Spleen (tissue), 11 donors: ENCODE measurements at regions not wholly inside any gene's neighbourhood (a gene's known extent, or its start where the extent isn't known, plus 50 kb on each side); places are given as distances from the start of the nearest gene placed in this dataset.

ENCODE experiments used
- DNase-seq: peaks from one replicate; pipeline ENCODE4 v3.0.0-alpha.2; 2020
- H3K27ac ChIP-seq, 8 donors: fragments of 200-600 bp; sonication (generic) in 7 of 8; 1 replicate in 4 of 8; 2 replicates in 4 of 8; pipeline versions ENCODE4 v1.5.0 to v1.8.0; 2016 to 2021; ENCODE audit warnings: inconsistent platforms in 4 of 8, mild to moderate bottlenecking in 4 of 8, moderate library complexity in 1 of 8
- H3K27me3 ChIP-seq, 7 donors: fragments of 200-600 bp; sonication (generic) in 6 of 7; replicated peaks in 1 of 7; 1 replicate in 4 of 7; 2 replicates in 3 of 7; pipeline versions ENCODE4 v1.5.0 to v1.8.0; 2016 to 2021; ENCODE audit warnings: inconsistent platforms in 3 of 7, mild to moderate bottlenecking in 1 of 7
- H3K36me3 ChIP-seq, 6 donors: fragments of 200-600 bp; sonication (generic) in 5 of 6; 1 replicate in 4 of 6; 2 replicates in 2 of 6; pipeline versions ENCODE4 v1.5.0 to v1.8.0; 2016 to 2021; ENCODE audit warnings: inconsistent platforms in 2 of 6
- H3K4me1 ChIP-seq, 6 donors: fragments of 200-600 bp; sonication (generic) in 5 of 6; 1 replicate in 3 of 6; 2 replicates in 3 of 6; pipeline versions ENCODE4 v1.5.0 to v1.8.0; 2016 to 2021; ENCODE audit warnings: inconsistent platforms in 3 of 6
- H3K4me3 ChIP-seq, 8 donors: fragments of 200-600 bp; sonication (generic) in 7 of 8; 1 replicate in 4 of 8; 2 replicates in 4 of 8; pipeline versions ENCODE4 v1.5.0 to v1.8.0; 2016 to 2021; ENCODE audit warnings: inconsistent platforms in 4 of 8, mild to moderate bottlenecking in 4 of 8, moderate library complexity in 2 of 8
- H3K9me3 ChIP-seq, 8 donors: fragments of 200-600 bp; sonication (generic) in 7 of 8; 1 replicate in 4 of 8; 2 replicates in 4 of 8; pipeline versions ENCODE4 v1.5.0 to v1.8.0; 2016 to 2021; ENCODE audit warnings: inconsistent platforms in 4 of 8
- POLR2A ChIP-seq, 3 donors: fragments of 450-650 bp; IDR thresholded peaks; one replicate each; pipeline ENCODE4 v1.5.1; 2017; ENCODE audit warnings: antibody characterized with exemption in 3 of 3, mild to moderate bottlenecking in 1 of 3
- POLR2AphosphoS5 ChIP-seq, 3 donors: sonication (generic); formaldehyde crosslinking; IDR thresholded peaks; one replicate each; pipeline ENCODE4 v1.5.1; 2017; ENCODE audit warnings: antibody characterized with exemption in 3 of 3
- WGBS, 5 donors: extraction: QIAGEN DNeasy Blood & Tissue Kit in 3 of 5; methylation state at CpG; one replicate each; pipeline versions ENCODE4 v1.1.5 to v1.1.7; 2013 to 2018; 5-methylcytosine and 5-hydroxymethylcytosine counted together
- intact Hi-C: fragments of 100-400 bp; cut with DNase I; formaldehyde crosslinking; loops from one replicate; pipeline ENCODE4 v1.15.0; 2023; ENCODE audit warnings: low total_unique reads
- TF ChIP-seq, protein P1 (sequence below), 11 experiments: fragments of 200-600 bp in 7 of 11; fragments of 450-650 bp in 4 of 11; sonication (generic) in 4 of 11; IDR thresholded peaks in 8 of 11; conservative IDR thresholded peaks in 3 of 11; 1 replicate in 7 of 11; 2 replicates in 4 of 11; pipeline versions ENCODE4 v1.4.0 to v1.8.0; 2016 to 2021; ENCODE audit warnings: antibody characterized with exemption in 11 of 11, inconsistent platforms in 4 of 11, mild to moderate bottlenecking in 1 of 11
- donor health status: healthy with polysubstance abuse.
- donor health status: DM: no; HTN: no; CAD: no; lungs with moderate emphysema.
- donor health status: DM: no; HTN: no; CAD: no.
- donor health status: Bipolar disorder and iron deficiency.
- donor health status: healthy.
- donor health status: DM: no; HTN: no; CAD: no.
- donor health status: DM: yes; HTN: yes; CAD: no.

DNA sequence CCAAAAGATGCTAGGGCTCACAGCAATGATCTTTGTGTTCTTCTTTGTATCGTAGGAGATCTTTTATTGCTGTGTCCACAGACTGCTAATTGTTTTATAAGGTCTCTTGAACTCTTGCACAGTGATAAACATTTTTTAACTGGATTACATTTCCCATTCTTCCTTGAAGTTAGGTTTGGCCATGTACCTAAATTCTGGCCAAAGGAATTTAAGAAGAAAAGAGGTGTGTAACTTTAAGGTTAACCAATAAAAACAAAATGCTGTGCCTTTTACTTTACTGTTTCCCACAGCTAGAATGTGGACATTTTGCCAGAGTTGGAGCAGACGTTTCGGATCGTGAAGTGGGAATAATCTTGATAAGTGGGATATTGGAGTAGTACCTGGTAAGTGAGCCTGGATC, 82.6 kb upstream of the GPC6 start:
- H3K27me3 ChIP-seq, result no peaks in the 10 kb centered on the region
- peaks cover 0 to 3% (median 0%) of the 10 kb centered on the region in 8 donors for H3K9me3 ChIP-seq
- no peak for DNase-seq
- no peaks in the 10 kb centered on the region for H3K4me1 ChIP-seq
- TF ChIP-seq POLR2A (IDR thresholded peaks at IDR 0.05) (no peak), POLR2AphosphoS5 (IDR thresholded peaks at IDR 0.05) (no peak)
- TF ChIP-seq, protein P1, sequence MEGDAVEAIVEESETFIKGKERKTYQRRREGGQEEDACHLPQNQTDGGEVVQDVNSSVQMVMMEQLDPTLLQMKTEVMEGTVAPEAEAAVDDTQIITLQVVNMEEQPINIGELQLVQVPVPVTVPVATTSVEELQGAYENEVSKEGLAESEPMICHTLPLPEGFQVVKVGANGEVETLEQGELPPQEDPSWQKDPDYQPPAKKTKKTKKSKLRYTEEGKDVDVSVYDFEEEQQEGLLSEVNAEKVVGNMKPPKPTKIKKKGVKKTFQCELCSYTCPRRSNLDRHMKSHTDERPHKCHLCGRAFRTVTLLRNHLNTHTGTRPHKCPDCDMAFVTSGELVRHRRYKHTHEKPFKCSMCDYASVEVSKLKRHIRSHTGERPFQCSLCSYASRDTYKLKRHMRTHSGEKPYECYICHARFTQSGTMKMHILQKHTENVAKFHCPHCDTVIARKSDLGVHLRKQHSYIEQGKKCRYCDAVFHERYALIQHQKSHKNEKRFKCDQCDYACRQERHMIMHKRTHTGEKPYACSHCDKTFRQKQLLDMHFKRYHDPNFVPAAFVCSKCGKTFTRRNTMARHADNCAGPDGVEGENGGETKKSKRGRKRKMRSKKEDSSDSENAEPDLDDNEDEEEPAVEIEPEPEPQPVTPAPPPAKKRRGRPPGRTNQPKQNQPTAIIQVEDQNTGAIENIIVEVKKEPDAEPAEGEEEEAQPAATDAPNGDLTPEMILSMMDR (IDR thresholded peaks at IDR 0.05 in 8 of 11, conservative IDR thresholded peaks at IDR 0.05 in 3 of 11), result no peak
- intact Hi-C loops, result no loop called here
- 78 to 94% (median 81%) methylated on average over 4 of the region's 4 CpGs for WGBS, 5 donors
- no peak overlapping the region for H3K27ac ChIP-seq
- H3K36me3 ChIP-seq, result no peaks in the 10 kb centered on the region
- no peak overlapping the region for H3K4me3 ChIP-seq

DNA sequence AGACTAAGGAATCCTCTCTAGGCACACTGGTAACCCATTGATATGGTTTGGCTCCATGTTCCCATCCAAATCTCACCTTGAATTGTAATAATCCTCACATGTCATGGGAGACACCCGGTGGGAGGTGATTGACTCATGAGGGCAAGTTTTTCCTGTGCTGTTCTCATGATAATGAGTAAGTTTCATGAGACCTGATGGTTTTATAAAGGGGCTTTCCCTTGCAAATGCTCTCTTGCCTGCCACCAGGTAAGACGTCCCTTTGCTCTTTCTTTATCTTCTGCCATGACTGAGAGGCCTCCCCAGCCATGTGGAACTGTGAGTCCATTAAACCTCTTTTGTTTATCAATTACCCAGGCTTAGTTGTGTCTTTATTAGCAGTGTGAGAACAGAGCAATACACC, 81.4 kb upstream of the GPC6 start:
- intact Hi-C loops, result no loop called here
- WGBS, 5 donors, result 78 to 85% (median 79%) methylated on average over 2 of the region's 2 CpGs
- no peaks in the 10 kb centered on the region for H3K4me1 ChIP-seq

GRCh38 chr13:93146584-93147297, 79.9 kb upstream of the GPC6 start:
- no peaks in the 10 kb centered on the region for H3K4me1 ChIP-seq
- H3K9me3 ChIP-seq, result no peaks in the 10 kb centered on the region
- no peak overlapping the region for H3K4me3 ChIP-seq
- TF ChIP-seq POLR2A (IDR thresholded peaks at IDR 0.05) (no peak), POLR2AphosphoS5 (IDR thresholded peaks at IDR 0.05) (no peak)
- TF ChIP-seq, protein P1 (IDR thresholded peaks at IDR 0.05 in 8 of 11, conservative IDR thresholded peaks at IDR 0.05 in 3 of 11), result no peak
- no peak for DNase-seq
- WGBS, 5 donors, result 63 to 77% (median 68%) methylated on average over 4 of the region's 4 CpGs
- H3K27me3 ChIP-seq, result no peaks in the 10 kb centered on the region
- intact Hi-C loops, result no loop called here
- H3K27ac ChIP-seq, result no peak overlapping the region
- no peaks in the 10 kb centered on the region for H3K36me3 ChIP-seq

More for the DNA sequence above, 81.4 kb upstream of the GPC6 start:
- TF ChIP-seq POLR2A (IDR thresholded peaks at IDR 0.05), result no peak
- TF ChIP-seq, protein P1 (IDR thresholded peaks at IDR 0.05 in 8 of 11, conservative IDR thresholded peaks at IDR 0.05 in 3 of 11), result no peak
- no peak overlapping the region for H3K27ac ChIP-seq
- no peaks in the 10 kb centered on the region for H3K9me3 ChIP-seq
- no peak overlapping the region for H3K4me3 ChIP-seq
- no peaks in the 10 kb centered on the region for H3K36me3 ChIP-seq
- DNase-seq, result no peak
- H3K27me3 ChIP-seq, result no peaks in the 10 kb centered on the region

- no peaks in the 10 kb centered on the region for H3K9me3 ChIP-seq
- H3K4me3 ChIP-seq, result no peak overlapping the region
- 46 to 76% (median 64%) methylated on average over 1 of the region's 1 CpG for WGBS, 5 donors
- H3K27me3 ChIP-seq, result no peaks in the 10 kb centered on the region
- no peak overlapping the region for H3K27ac ChIP-seq
- H3K36me3 ChIP-seq, result no peaks in the 10 kb centered on the region
- TF ChIP-seq POLR2A (IDR thresholded peaks at IDR 0.05) (no peak), POLR2AphosphoS5 (IDR thresholded peaks at IDR 0.05) (no peak)
- TF ChIP-seq, protein P1 (IDR thresholded peaks at IDR 0.05 in 8 of 11, conservative IDR thresholded peaks at IDR 0.05 in 3 of 11), result no peak
- H3K4me1 ChIP-seq, result no peaks in the 10 kb centered on the region
- intact Hi-C loops, result no loop called here
- no peak for DNase-seq
These were observed 79.3 kb upstream of the GPC6 start for GRCh38 chr13:93147298-93147645.
